ENCODE measurements at regions not wholly inside any gene's neighbourhood (a gene's known extent, or its start where the extent isn't known, plus 50 kb on each side); places are given as distances from the start of the nearest gene placed in this dataset.

DNA sequence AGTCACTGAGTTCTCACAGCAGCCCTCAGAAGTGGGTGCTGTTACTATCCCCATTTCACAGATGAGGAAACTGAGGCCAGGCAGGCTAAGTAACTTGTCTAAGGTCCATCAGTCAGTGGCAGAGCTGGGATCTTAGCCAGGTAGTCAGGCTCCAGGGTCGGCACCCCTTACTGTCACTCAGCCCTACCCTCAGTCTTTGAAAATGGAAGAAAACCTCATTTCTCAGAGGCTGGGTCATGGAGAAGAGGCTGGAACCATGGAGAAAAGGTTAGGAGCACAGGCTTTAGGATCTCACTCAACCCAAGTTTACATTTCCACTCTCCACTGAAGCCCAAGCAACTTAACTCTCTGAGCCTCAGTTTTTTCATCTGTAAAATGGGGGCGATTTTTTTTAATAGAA is 116.2 kb upstream of the SIRPG start:
- H3K4me1 ChIP-seq: peaks cover 18% of the 10 kb centered on the region; the same call in 1 of the 2 replicates
- CTCF ChIA-PET: no interaction called here
- no peaks in the 10 kb centered on the region for H3K27me3 ChIP-seq (replicated peaks; ENCODE audit: control insufficient read depth, insufficient read depth, low read length)
- Mint-ChIP-seq H3K36me3 (ENCODE audit: insufficient read depth, unreplicated experiment) (no peaks in the 10 kb centered on the region), H3K27ac (ENCODE audit: unreplicated experiment) (no peak overlapping the region), H3K9me3 (ENCODE audit: unreplicated experiment) (no peaks in the 10 kb centered on the region), H3K4me3 (ENCODE audit: unreplicated experiment) (no peak overlapping the region), H3K27me3 (ENCODE audit: insufficient read depth, unreplicated experiment) (no peaks in the 10 kb centered on the region), H3K4me1 (ENCODE audit: low read depth, unreplicated experiment) (peaks cover 21% of the 10 kb centered on the region)
- POLR2A ChIA-PET: no interaction called here
- TF ChIP-seq, protein P1, sequence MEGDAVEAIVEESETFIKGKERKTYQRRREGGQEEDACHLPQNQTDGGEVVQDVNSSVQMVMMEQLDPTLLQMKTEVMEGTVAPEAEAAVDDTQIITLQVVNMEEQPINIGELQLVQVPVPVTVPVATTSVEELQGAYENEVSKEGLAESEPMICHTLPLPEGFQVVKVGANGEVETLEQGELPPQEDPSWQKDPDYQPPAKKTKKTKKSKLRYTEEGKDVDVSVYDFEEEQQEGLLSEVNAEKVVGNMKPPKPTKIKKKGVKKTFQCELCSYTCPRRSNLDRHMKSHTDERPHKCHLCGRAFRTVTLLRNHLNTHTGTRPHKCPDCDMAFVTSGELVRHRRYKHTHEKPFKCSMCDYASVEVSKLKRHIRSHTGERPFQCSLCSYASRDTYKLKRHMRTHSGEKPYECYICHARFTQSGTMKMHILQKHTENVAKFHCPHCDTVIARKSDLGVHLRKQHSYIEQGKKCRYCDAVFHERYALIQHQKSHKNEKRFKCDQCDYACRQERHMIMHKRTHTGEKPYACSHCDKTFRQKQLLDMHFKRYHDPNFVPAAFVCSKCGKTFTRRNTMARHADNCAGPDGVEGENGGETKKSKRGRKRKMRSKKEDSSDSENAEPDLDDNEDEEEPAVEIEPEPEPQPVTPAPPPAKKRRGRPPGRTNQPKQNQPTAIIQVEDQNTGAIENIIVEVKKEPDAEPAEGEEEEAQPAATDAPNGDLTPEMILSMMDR (IDR thresholded peaks at IDR 0.05; ENCODE audit: insufficient read depth in 1 of 2, low read depth in 1 of 2, low read length in 1 of 2, severe bottlenecking in 1 of 2, unreplicated experiment in 1 of 2): no peak
- no peaks in the 10 kb centered on the region for H3K9me3 ChIP-seq
- no peak for DNase-seq
- no TSS peak for BruUV-seq (replicated peaks)
- H3K36me3 ChIP-seq (ENCODE audit: control insufficient read depth, insufficient read depth, low read length): no peaks in the 10 kb centered on the region
- intact Hi-C loops (cut with micrococcal nuclease; ENCODE audit: unreplicated experiment): no loop called here
- H3K4me3 ChIP-seq (ENCODE audit: low read depth, low read length): no peak overlapping the region

DNA sequence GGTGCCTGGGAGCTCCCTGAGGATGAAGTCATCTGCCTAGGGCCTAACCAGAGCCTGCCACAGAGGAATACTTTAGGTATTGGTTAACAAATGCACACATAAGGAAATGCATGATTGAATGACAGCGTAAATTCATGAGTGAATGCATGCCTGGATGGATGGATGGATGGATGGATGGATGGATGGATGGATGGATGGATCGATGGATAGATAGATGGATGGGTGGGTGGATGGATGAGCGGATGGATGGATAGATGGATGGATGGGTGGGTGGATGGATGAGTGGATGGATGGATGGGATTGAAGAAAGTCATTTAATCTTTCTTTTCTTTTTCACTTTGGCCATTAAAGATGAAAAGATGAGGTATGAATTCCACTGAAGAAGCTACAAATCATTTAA is 111.9 kb upstream of the SIRPG start:
- TF ChIP-seq, protein P1 (IDR thresholded peaks at IDR 0.05; ENCODE audit: insufficient read depth in 1 of 2, low read depth in 1 of 2, low read length in 1 of 2, severe bottlenecking in 1 of 2, unreplicated experiment in 1 of 2): no peak
- no peak for DNase-seq
- no peaks in the 10 kb centered on the region for H3K36me3 Mint-ChIP-seq (ENCODE audit: insufficient read depth, unreplicated experiment)
- no peaks in the 10 kb centered on the region for H3K4me1 ChIP-seq
- no TSS peak for BruUV-seq (replicated peaks)
- CTCF ChIA-PET: interaction anchor here (1.9 kb wide), 1 partner anchor 8 kb away, joined by 5 read pairs; no protein-coding TSS in a partner anchor
- no peaks in the 10 kb centered on the region for H3K27me3 ChIP-seq (replicated peaks; ENCODE audit: control insufficient read depth, insufficient read depth, low read length)
- no peak overlapping the region for H3K4me3 Mint-ChIP-seq (ENCODE audit: unreplicated experiment)
- intact Hi-C loops (cut with micrococcal nuclease; ENCODE audit: unreplicated experiment): loop anchor here (10.0 kb wide), 2 partner anchors 325 to 405 kb away; no protein-coding TSS in a partner anchor
- no peaks in the 10 kb centered on the region for H3K9me3 ChIP-seq
- H3K27ac Mint-ChIP-seq (ENCODE audit: unreplicated experiment): no peak overlapping the region
- POLR2A ChIA-PET: no interaction called here
- no peaks in the 10 kb centered on the region for H3K4me1 Mint-ChIP-seq (ENCODE audit: low read depth, unreplicated experiment)
- H3K36me3 ChIP-seq (ENCODE audit: control insufficient read depth, insufficient read depth, low read length): no peaks in the 10 kb centered on the region
- peaks cover 3% of the 10 kb centered on the region for H3K27me3 Mint-ChIP-seq (ENCODE audit: insufficient read depth, unreplicated experiment)
- H3K9me3 Mint-ChIP-seq (ENCODE audit: unreplicated experiment): no peaks in the 10 kb centered on the region
- H3K4me3 ChIP-seq (ENCODE audit: low read depth, low read length): no peak overlapping the region

DNA sequence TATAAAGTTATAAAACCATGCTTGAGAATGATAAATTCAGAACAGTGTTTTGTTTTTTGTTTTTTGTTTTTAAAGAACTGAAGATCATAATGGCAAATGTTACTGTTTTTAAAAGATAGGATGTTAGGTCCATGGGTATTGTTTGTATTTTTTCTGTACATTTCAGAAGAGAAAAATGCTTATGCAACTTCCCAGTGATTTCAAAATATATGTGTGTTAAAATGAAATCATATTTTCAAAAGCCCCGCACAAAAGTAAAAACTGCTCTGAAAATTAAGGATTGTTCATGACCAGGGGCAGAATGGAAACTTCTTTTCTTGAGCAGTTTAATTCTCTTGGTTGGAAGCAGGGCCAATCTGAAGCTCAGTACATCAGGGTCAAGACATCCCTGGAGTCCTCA is 109.2 kb upstream of the SIRPG start:
- TF ChIP-seq, protein P1 (IDR thresholded peaks at IDR 0.05; ENCODE audit: insufficient read depth in 1 of 2, low read depth in 1 of 2, low read length in 1 of 2, severe bottlenecking in 1 of 2, unreplicated experiment in 1 of 2): no peak
- Mint-ChIP-seq H3K27me3 (ENCODE audit: insufficient read depth, unreplicated experiment) (peaks cover 3% of the 10 kb centered on the region), H3K4me3 (ENCODE audit: unreplicated experiment) (no peak overlapping the region), H3K36me3 (ENCODE audit: insufficient read depth, unreplicated experiment) (no peaks in the 10 kb centered on the region), H3K9me3 (ENCODE audit: unreplicated experiment) (no peaks in the 10 kb centered on the region), H3K4me1 (ENCODE audit: low read depth, unreplicated experiment) (no peaks in the 10 kb centered on the region), H3K27ac (ENCODE audit: unreplicated experiment) (no peak overlapping the region)
- POLR2A ChIA-PET: interaction anchor here (0.7 kb wide), 1 partner anchor 180 kb away, joined by 3 read pairs; no protein-coding TSS in a partner anchor
- Histone ChIP-seq H3K27me3 (replicated peaks; ENCODE audit: control insufficient read depth, insufficient read depth, low read length) (no peaks in the 10 kb centered on the region), H3K36me3 (ENCODE audit: control insufficient read depth, insufficient read depth, low read length) (no peaks in the 10 kb centered on the region), H3K4me1 (no peaks in the 10 kb centered on the region), H3K9me3 (no peaks in the 10 kb centered on the region), H3K4me3 (ENCODE audit: low read depth, low read length) (no peak overlapping the region)
- BruUV-seq (replicated peaks): no TSS peak
- CTCF ChIA-PET: interaction anchor here (0.6 to 1.1 kb wide), 2 partner anchors 10 to 182 kb away, joined by 3 to 7 read pairs; no protein-coding TSS in a partner anchor
- intact Hi-C loops (cut with micrococcal nuclease; ENCODE audit: unreplicated experiment): loop anchor here (10.0 kb wide), 2 partner anchors 328 to 408 kb away; no protein-coding TSS in a partner anchor
- DNase-seq: no peak
